Gastrocnemius medialis (tissue), 4 donors: ENCODE measurements at regions not wholly inside any gene's neighbourhood (a gene's known extent, or its start where the extent isn't known, plus 50 kb on each side); places are given as distances from the start of the nearest gene placed in this dataset.

Experiments used
- ATAC-seq, 2 donors: fragments of 150-250 bp; one replicate each; pipeline ENCODE4 v1.9.1; 2016
- DNase-seq, 2 donors: peaks; one replicate each; pipeline ENCODE4 v3.0.0-alpha.2; 2019
- H3K27ac ChIP-seq, 4 donors: fragments of 200-600 bp; sonication (generic); 1 replicate in 1 of 4; 2 replicates in 3 of 4; pipeline ENCODE4 v1.5.1; 2016 to 2018; ENCODE audit warnings: mild to moderate bottlenecking in 2 of 4, moderate library complexity in 1 of 4
- H3K27me3 ChIP-seq, 3 donors: fragments of 200-600 bp; sonication (generic) in 2 of 3; 1 replicate in 1 of 3; 2 replicates in 2 of 3; pipeline versions ENCODE4 v1.5.1 to v1.6.0; 2016 to 2019; ENCODE audit warnings: mild to moderate bottlenecking in 1 of 3, moderate library complexity in 1 of 3
- H3K36me3 ChIP-seq, 2 donors: fragments of 200-600 bp; sonication (generic) in 1 of 2; one replicate each; pipeline ENCODE4 v1.5.1; 2017 to 2018
- H3K4me1 ChIP-seq, 2 donors: fragments of 200-600 bp; sonication (generic) in 1 of 2; one replicate each; pipeline ENCODE4 v1.5.1; 2016 to 2017; ENCODE audit warnings: mild to moderate bottlenecking in 2 of 2
- H3K4me3 ChIP-seq, 4 donors: fragments of 200-600 bp; sonication (generic) in 3 of 4; 1 replicate in 1 of 4; 2 replicates in 3 of 4; pipeline ENCODE4 v1.5.1; 2016 to 2019; ENCODE audit warnings: mild to moderate bottlenecking in 2 of 4
- H3K9me3 ChIP-seq, 3 donors: fragments of 200-600 bp; sonication (generic) in 2 of 3; 1 replicate in 1 of 3; 2 replicates in 2 of 3; pipeline ENCODE4 v1.5.1; 2016 to 2019
- CTCF ChIP-seq, 5 experiments: fragments of 450-650 bp in 3 of 5; fragments of 200-600 bp in 2 of 5; sonication (generic) in 2 of 5; IDR thresholded peaks in 4 of 5; conservative IDR thresholded peaks in 1 of 5; 1 replicate in 4 of 5; 2 replicates in 1 of 5; pipeline ENCODE4 v1.5.1; 2016 to 2019; ENCODE audit warnings: antibody characterized with exemption in 5 of 5, mild to moderate bottlenecking in 3 of 5, moderate library complexity in 3 of 5
- POLR2A ChIP-seq, 2 donors: fragments of 450-650 bp; IDR thresholded peaks; one replicate each; pipeline ENCODE4 v1.6.1; 2017; ENCODE audit warnings: antibody characterized with exemption in 2 of 2, mild to moderate bottlenecking in 2 of 2, moderate library complexity in 2 of 2
- in situ Hi-C, 4 donors: fragments of 200-750 bp; cut with MboI; loops; one replicate each; pipeline versions ENCODE4 v1.15.0 to v1.8.0; 2017; ENCODE audit warnings: low sequenced_read_pairs in 4 of 4
- intact Hi-C: fragments of 100-400 bp; cut with DNase I; formaldehyde crosslinking; loops from one replicate; pipeline ENCODE4 v1.15.1; 2023; ENCODE audit warnings: low total_unique reads

- Histone ChIP-seq H3K36me3 (no peaks in the 10 kb centered on the region), H3K9me3 (no peaks in the 10 kb centered on the region), H3K27ac (no peak overlapping the region), H3K4me3 (no peak overlapping the region), H3K27me3 (no peaks in the 10 kb centered on the region), H3K4me1 (no peaks in the 10 kb centered on the region)
- DNase-seq, result no peak
- in situ Hi-C loops, result no loop called here
- TF ChIP-seq CTCF (IDR thresholded peaks at IDR 0.05 in 4 of 5, conservative IDR thresholded peaks at IDR 0.05 in 1 of 5) (no peak), POLR2A (IDR thresholded peaks at IDR 0.05) (no peak)
- intact Hi-C loops, result no loop called here
- ATAC-seq, result no peak
Measured at GRCh38 chr5:87705876-87706275, 293.1 kb upstream of the CCNH start.

- TF ChIP-seq POLR2A (IDR thresholded peaks at IDR 0.05) (no peak), CTCF (IDR thresholded peaks at IDR 0.05 in 4 of 5, conservative IDR thresholded peaks at IDR 0.05 in 1 of 5) (no peak)
- in situ Hi-C loops, result no loop called here
- DNase-seq (no peak), ATAC-seq (no peak)
- Histone ChIP-seq H3K4me3 (no peak overlapping the region), H3K27ac (no peak overlapping the region), H3K4me1 (no peaks in the 10 kb centered on the region), H3K27me3 (no peaks in the 10 kb centered on the region), H3K36me3 (no peaks in the 10 kb centered on the region), H3K9me3 (no peaks in the 10 kb centered on the region)
- intact Hi-C loops, result no loop called here
Measured at GRCh38 chr5:87686975-87687374, 274.2 kb upstream of the CCNH start.

- in situ Hi-C loops, result no loop called here
- H3K36me3 ChIP-seq, result no peaks in the 10 kb centered on the region
- ATAC-seq, result no peak
- no peak overlapping the region for H3K4me3 ChIP-seq
- H3K9me3 ChIP-seq, result no peaks in the 10 kb centered on the region
- H3K27me3 ChIP-seq, result no peaks in the 10 kb centered on the region
- no peak for DNase-seq
- TF ChIP-seq CTCF (IDR thresholded peaks at IDR 0.05 in 4 of 5, conservative IDR thresholded peaks at IDR 0.05 in 1 of 5) (no peak), POLR2A (IDR thresholded peaks at IDR 0.05) (no peak)
- H3K4me1 ChIP-seq, result no peaks in the 10 kb centered on the region
- intact Hi-C loops, result no loop called here
- H3K27ac ChIP-seq, result no peak overlapping the region
Measured at GRCh38 chr5:87686018-87686417, 273.3 kb upstream of the CCNH start.

- TF ChIP-seq CTCF (IDR thresholded peaks at IDR 0.05 in 4 of 5, conservative IDR thresholded peaks at IDR 0.05 in 1 of 5) (no peak), POLR2A (IDR thresholded peaks at IDR 0.05) (no peak)
- Histone ChIP-seq H3K27ac (no peak overlapping the region), H3K36me3 (no peaks in the 10 kb centered on the region), H3K27me3 (no peaks in the 10 kb centered on the region), H3K4me1 (no peaks in the 10 kb centered on the region), H3K4me3 (no peak overlapping the region), H3K9me3 (no peaks in the 10 kb centered on the region)
- in situ Hi-C loops, result no loop called here
- intact Hi-C loops, result no loop called here
- no peak for DNase-seq
- ATAC-seq, result no peak
Measured at GRCh38 chr5:87674235-87674634, 261.5 kb upstream of the CCNH start.

GRCh38 chr5:87671146-87671545, 258.4 kb upstream of the CCNH start:
- no peak for DNase-seq
- TF ChIP-seq POLR2A (IDR thresholded peaks at IDR 0.05), result no peak
- TF ChIP-seq CTCF (IDR thresholded peaks at IDR 0.05 in 4 of 5, conservative IDR thresholded peaks at IDR 0.05 in 1 of 5), result no peak
- H3K27ac ChIP-seq, result no peak overlapping the region
- intact Hi-C loops (no loop called here), in situ Hi-C loops (no loop called here)
- no peaks in the 10 kb centered on the region for H3K4me1 ChIP-seq
- H3K9me3 ChIP-seq, result no peaks in the 10 kb centered on the region
- no peaks in the 10 kb centered on the region for H3K27me3 ChIP-seq
- H3K36me3 ChIP-seq, result no peaks in the 10 kb centered on the region
- ATAC-seq, result no peak
- H3K4me3 ChIP-seq, result no peak overlapping the region
